Neuronal stem cell (in vitro differentiated cells): ENCODE measurements at regions not wholly inside any gene's neighbourhood (a gene's known extent, or its start where the extent isn't known, plus 50 kb on each side); places are given as distances from the start of the nearest gene placed in this dataset.
A peak's percentile ranks its signal among the peaks of the same experiment; 100 is the strongest.

Source experiments
- DNase-seq: peaks from one replicate; pipeline ENCODE4 v3.0.0-alpha.2; 2013; ENCODE audit warnings: low spot score
- H2AFZ ChIP-seq: one replicate; pipeline ENCODE4 v1.6.1; 2013; ENCODE audit warnings: mild to moderate bottlenecking, low read length, inconsistent platforms
- H2AK5ac ChIP-seq: 2 replicates; pipeline ENCODE4 v1.6.1; 2013; ENCODE audit warnings: low read depth, mild to moderate bottlenecking, inconsistent platforms, low read length, moderate library complexity, mixed read lengths
- H2BK120ac ChIP-seq: 2 replicates; pipeline ENCODE4 v1.6.1; 2013; ENCODE audit warnings: low read depth, mild to moderate bottlenecking, inconsistent platforms, low read length, moderate library complexity, mixed read lengths
- H2BK12ac ChIP-seq: one replicate; pipeline ENCODE4 v1.6.1; 2013; ENCODE audit warnings: low read length, inconsistent platforms
- H2BK15ac ChIP-seq: 2 replicates; pipeline ENCODE4 v1.6.1; 2013; ENCODE audit warnings: mild to moderate bottlenecking, low read length, inconsistent platforms, mixed read lengths
- H2BK5ac ChIP-seq: one replicate; pipeline ENCODE4 v1.6.1; 2013; ENCODE audit warnings: inconsistent platforms, mild to moderate bottlenecking, low read length, moderate library complexity
- H3K14ac ChIP-seq: one replicate; pipeline ENCODE4 v1.6.1; 2013; ENCODE audit warnings: low read length, inconsistent platforms
- H3K18ac ChIP-seq: 2 replicates; pipeline ENCODE4 v1.6.1; 2013; ENCODE audit warnings: low read length, inconsistent platforms
- H3K23ac ChIP-seq: 2 replicates; pipeline ENCODE4 v1.6.1; 2013; ENCODE audit warnings: low read depth, mild to moderate bottlenecking, mixed read lengths, low read length, inconsistent platforms; ENCODE audit not compliant: poor library complexity
- H3K27ac ChIP-seq: replicated peaks from 3 replicates; pipeline ENCODE4 v1.5.1; 2013; ENCODE audit warnings: low read length, inconsistent platforms
- H3K27me3 ChIP-seq, 3 experiments: 2 replicates each; pipeline ENCODE4 v1.6.1; 2013; ENCODE audit warnings: low read length in 3 of 3, mild to moderate bottlenecking in 2 of 3, inconsistent platforms in 1 of 3, low read depth in 1 of 3, mixed read lengths in 1 of 3, moderate library complexity in 1 of 3; ENCODE audit not compliant: control insufficient read depth in 3 of 3, insufficient read depth in 3 of 3
- H3K36me3 ChIP-seq, 2 donors: replicated peaks in 1 of 2; 2 replicates each; pipeline ENCODE4 v1.6.1; 2013; ENCODE audit warnings: low read length in 2 of 2; ENCODE audit not compliant: control insufficient read depth in 2 of 2, insufficient read depth in 2 of 2
- H3K4ac ChIP-seq: 2 replicates; pipeline ENCODE4 v1.6.1; 2013; ENCODE audit warnings: inconsistent platforms, mild to moderate bottlenecking, low read length, moderate library complexity
- H3K4me1 ChIP-seq, 2 donors: 1 replicate in 1 of 2; 2 replicates in 1 of 2; pipeline ENCODE4 v1.6.1; 2013; ENCODE audit warnings: low read length in 2 of 2, low read depth in 1 of 2; ENCODE audit not compliant: control insufficient read depth in 2 of 2, insufficient read depth in 1 of 2
- H3K4me2 ChIP-seq: one replicate; pipeline ENCODE4 v1.6.1; 2013; ENCODE audit warnings: mild to moderate bottlenecking, low read length, inconsistent platforms; ENCODE audit not compliant: insufficient read depth, poor library complexity, severe bottlenecking
- H3K4me3 ChIP-seq, 2 donors: 2 replicates each; pipeline ENCODE4 v1.5.1; 2013; ENCODE audit warnings: low read length in 2 of 2, mild to moderate bottlenecking in 2 of 2, inconsistent platforms in 1 of 2, moderate library complexity in 1 of 2
- H3K79me1 ChIP-seq: one replicate; pipeline ENCODE4 v1.6.1; 2013; ENCODE audit warnings: low read depth, mild to moderate bottlenecking, inconsistent platforms, low read length, moderate library complexity
- H3K9ac ChIP-seq: one replicate; pipeline ENCODE4 v1.6.1; 2013; ENCODE audit warnings: mild to moderate bottlenecking, low read depth, low read length, inconsistent platforms; ENCODE audit not compliant: poor library complexity
- H3K9me3 ChIP-seq, 2 donors: replicated peaks in 1 of 2; 2 replicates each; pipeline versions ENCODE3 to v1.6.1; 2013; ENCODE audit warnings: low read length in 2 of 2, mild to moderate bottlenecking in 2 of 2, inconsistent platforms in 1 of 2, low read depth in 1 of 2, mixed read lengths in 1 of 2, moderate library complexity in 1 of 2; ENCODE audit not compliant: control insufficient read depth in 2 of 2, insufficient read depth in 1 of 2
- H4K8ac ChIP-seq: one replicate; pipeline ENCODE4 v1.6.1; 2013; ENCODE audit warnings: low read depth, mild to moderate bottlenecking, inconsistent platforms, low read length, moderate library complexity
- H4K91ac ChIP-seq: one replicate; pipeline ENCODE4 v1.6.1; 2013; ENCODE audit warnings: low read length, low read depth, mild to moderate bottlenecking, inconsistent platforms; ENCODE audit not compliant: poor library complexity
- WGBS, 2 donors: extraction: QIAGEN DNeasy Blood & Tissue Kit; methylation state at CpG; one replicate each; pipeline ENCODE4 v1.1.7; 2013; ENCODE audit warnings: missing lambda C conversion rate in 2 of 2, mixed read lengths in 1 of 2; ENCODE audit not compliant: insufficient read length in 2 of 2, insufficient replicate concordance in 1 of 2; ENCODE audit errors: extremely low coverage in 2 of 2; 5-methylcytosine and 5-hydroxymethylcytosine counted together

GRCh38 chr2:221972813-221973478 is 325.9 kb downstream of the PAX3 start:
- Histone ChIP-seq H3K4me2 (no peak overlapping the region), H4K8ac (no peak overlapping the region), H2BK12ac (no peak overlapping the region), H3K4me1 (peaks cover 0 to 7% of the 10 kb centered on the region in 2 donors), H3K27ac (no peak overlapping the region), H3K4ac (no peak overlapping the region), H2BK15ac (no peak overlapping the region), H3K9ac (no peak overlapping the region), H2AK5ac (no peak overlapping the region), H3K18ac (no peak overlapping the region), H3K27me3 (no peaks in the 10 kb centered on the region), H3K14ac (no peak overlapping the region), H3K79me1 (no peaks in the 10 kb centered on the region), H3K23ac (no peak overlapping the region), H2BK5ac (no peak overlapping the region), H2AFZ (no peak overlapping the region), H3K9me3 (no peaks in the 10 kb centered on the region), H2BK120ac (no peak overlapping the region), H4K91ac (no peak overlapping the region), H3K4me3 (no peak overlapping the region), H3K36me3 (no peaks in the 10 kb centered on the region)
- DNase-seq, result no peak
- WGBS, 2 donors, result no CpG with 5 or more reads among the region's 6 CpGs

DNA sequence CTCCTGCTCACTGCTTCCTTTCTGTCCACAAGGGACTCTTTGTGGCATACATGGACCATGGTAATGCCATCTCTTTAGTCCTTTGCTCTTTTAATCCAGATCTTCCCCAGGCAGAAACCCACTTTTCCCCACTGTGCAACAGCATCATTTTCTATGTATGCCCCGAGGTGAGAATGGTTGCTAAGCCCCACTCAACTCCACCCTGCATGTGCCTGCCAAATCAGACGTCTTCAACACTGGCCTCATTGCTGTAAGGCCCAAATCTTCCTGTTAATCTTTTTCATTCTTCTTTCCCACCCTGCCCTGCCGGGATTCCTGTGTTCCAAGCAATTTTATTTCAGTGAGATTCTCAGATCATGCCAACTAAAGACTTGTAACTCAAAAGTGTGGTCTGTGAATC is 328.4 kb downstream of the PAX3 start:
- Histone ChIP-seq H3K27ac (no peak overlapping the region), H3K36me3 (no peaks in the 10 kb centered on the region), H2AK5ac (no peak overlapping the region), H3K9ac (no peak overlapping the region), H3K23ac (no peak overlapping the region), H2BK5ac (no peak overlapping the region), H3K79me1 (no peaks in the 10 kb centered on the region), H3K4me3 (no peak overlapping the region), H2BK120ac (no peak overlapping the region), H4K91ac (no peak overlapping the region), H3K14ac (no peak overlapping the region), H4K8ac (no peak overlapping the region), H2BK12ac (no peak overlapping the region), H3K18ac (no peak overlapping the region), H3K4me1 (peaks cover 2 to 7% of the 10 kb centered on the region in 2 donors), H3K4ac (no peak overlapping the region), H3K27me3 (no peaks in the 10 kb centered on the region), H2BK15ac (no peak overlapping the region), H3K9me3 (no peaks in the 10 kb centered on the region), H2AFZ (no peak overlapping the region), H3K4me2 (no peak overlapping the region)
- WGBS, 2 donors, result no CpG with 5 or more reads among the region's 3 CpGs
- no peak for DNase-seq

- H2BK120ac ChIP-seq, result no peak overlapping the region
- no CpG with 5 or more reads among the region's 5 CpGs for WGBS, 2 donors
- H4K8ac ChIP-seq, result no peak overlapping the region
- no peak overlapping the region for H3K18ac ChIP-seq
- no peaks in the 10 kb centered on the region for H3K79me1 ChIP-seq
- no peak overlapping the region for H3K14ac ChIP-seq
- no peak overlapping the region for H2BK5ac ChIP-seq
- no peak overlapping the region for H2BK12ac ChIP-seq
- no peak overlapping the region for H3K4me3 ChIP-seq
- no peak overlapping the region for H2AK5ac ChIP-seq
- no peaks in the 10 kb centered on the region for H3K9me3 ChIP-seq
- H4K91ac ChIP-seq, result no peak overlapping the region
- no peak overlapping the region for H3K4me2 ChIP-seq
- H3K36me3 ChIP-seq, result no peaks in the 10 kb centered on the region
- H3K4me1 ChIP-seq, result peaks cover 2 to 4% of the 10 kb centered on the region in 2 donors
- H3K27me3 ChIP-seq, result no peaks in the 10 kb centered on the region
- no peak overlapping the region for H3K4ac ChIP-seq
- no peak overlapping the region for H3K9ac ChIP-seq
- H3K27ac ChIP-seq, result no peak overlapping the region
- no peak overlapping the region for H2BK15ac ChIP-seq
- H2AFZ ChIP-seq, result peak overlapping the region; percentile 4
- H3K23ac ChIP-seq, result no peak overlapping the region
- DNase-seq, result no peak
Observed at GRCh38 chr2:221969830-221970144, 329.0 kb downstream of the PAX3 start.

DNA sequence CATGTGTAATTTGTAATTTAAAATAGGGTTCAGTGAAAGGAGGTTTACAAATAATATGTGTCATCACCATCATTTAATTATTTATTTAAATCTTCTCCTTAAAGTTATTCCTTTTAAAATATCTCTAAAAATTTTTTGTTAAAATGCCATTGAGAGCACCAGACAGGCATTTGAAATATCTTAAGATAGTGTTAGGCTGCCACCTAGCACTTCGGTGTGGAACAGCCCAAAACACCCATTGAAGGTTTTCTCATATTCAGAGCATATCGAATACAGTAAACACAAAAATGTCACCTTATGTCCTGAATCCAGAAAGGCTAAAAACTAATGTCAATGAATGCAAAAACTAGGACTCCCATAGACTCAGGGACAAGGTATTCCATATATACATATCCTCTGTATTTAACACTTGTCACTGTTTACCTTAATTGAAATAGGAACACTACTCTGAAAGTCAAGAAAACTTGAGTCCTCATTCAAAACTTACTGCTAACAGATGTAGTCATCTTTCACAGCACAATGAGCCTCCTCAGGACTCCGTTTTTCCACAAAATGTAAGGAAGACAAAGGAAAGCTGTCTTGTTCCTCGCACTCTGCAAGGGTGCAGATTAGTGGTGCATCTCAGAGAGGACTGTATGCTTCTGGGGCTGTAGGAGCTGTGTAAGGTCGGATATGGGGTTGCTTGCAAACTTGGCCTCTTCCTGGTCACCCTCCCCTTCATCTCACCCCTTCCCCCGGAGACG is 329.5 kb downstream of the PAX3 start:
- H3K18ac ChIP-seq, result no peak overlapping the region
- H2BK5ac ChIP-seq, result no peak overlapping the region
- no peaks in the 10 kb centered on the region for H3K36me3 ChIP-seq
- no peaks in the 10 kb centered on the region for H3K79me1 ChIP-seq
- H3K4ac ChIP-seq, result no peak overlapping the region
- H2BK12ac ChIP-seq, result no peak overlapping the region
- no peak overlapping the region for H2BK120ac ChIP-seq
- no peak overlapping the region for H3K27ac ChIP-seq
- no peak overlapping the region for H3K14ac ChIP-seq
- no CpG with 5 or more reads among the region's 7 CpGs for WGBS, 2 donors
- DNase-seq, result peak; percentile 33
- H3K23ac ChIP-seq, result no peak overlapping the region
- no peaks in the 10 kb centered on the region for H3K9me3 ChIP-seq
- H2AK5ac ChIP-seq, result no peak overlapping the region
- H3K4me1 ChIP-seq, result peaks cover 2 to 4% of the 10 kb centered on the region in 2 donors
- no peak overlapping the region for H3K9ac ChIP-seq
- no peak overlapping the region for H2BK15ac ChIP-seq
- H3K4me2 ChIP-seq, result no peak overlapping the region
- no peak overlapping the region for H3K4me3 ChIP-seq
- no peak overlapping the region for H4K91ac ChIP-seq
- no peaks in the 10 kb centered on the region for H3K27me3 ChIP-seq
- H4K8ac ChIP-seq, result no peak overlapping the region
- peak overlapping the region; percentile 4 for H2AFZ ChIP-seq
